Progenitor cell of endocrine pancreas (in vitro differentiated cells): ENCODE measurements at regions not wholly inside any gene's neighbourhood (a gene's known extent, or its start where the extent isn't known, plus 50 kb on each side); places are given as distances from the start of the nearest gene placed in this dataset.

Experiments used
- DNase-seq: peaks from one replicate; pipeline ENCODE4 v3.0.0; 2021; ENCODE audit warnings: low spot score; ENCODE audit not compliant: unreplicated experiment
- H3K27ac Mint-ChIP-seq: 2 replicates; pipeline ENCODE4 v1.8.0; 2021; ENCODE audit warnings: mild to moderate bottlenecking, moderate library complexity, mixed read lengths
- H3K27me3 Mint-ChIP-seq: 2 replicates; pipeline ENCODE4 v1.8.0; 2021; ENCODE audit warnings: mixed read lengths
- H3K36me3 Mint-ChIP-seq: 2 replicates; pipeline ENCODE4 v1.8.0; 2022; ENCODE audit warnings: mixed read lengths; ENCODE audit not compliant: insufficient read depth
- H3K4me1 Mint-ChIP-seq: 2 replicates; pipeline ENCODE4 v1.8.0; 2021; ENCODE audit warnings: low read depth, mixed read lengths
- H3K4me3 Mint-ChIP-seq: 2 replicates; pipeline ENCODE4 v1.8.0; 2021; ENCODE audit warnings: low read depth, mild to moderate bottlenecking, moderate library complexity, mixed read lengths
- H3K9me3 Mint-ChIP-seq: 2 replicates; pipeline ENCODE4 v1.8.0; 2021; ENCODE audit warnings: low read depth, mixed read lengths
- CTCF ChIP-seq: fragments of 200-600 bp; sonication (generic); IDR thresholded peaks from one replicate; pipeline ENCODE4 v1.5.0; 2021; ENCODE audit warnings: antibody characterized with exemption, mild to moderate bottlenecking; ENCODE audit not compliant: unreplicated experiment

GRCh38 chr1:58992643-58993042 lies 208.8 kb upstream of the JUN start:
- H3K4me1 Mint-ChIP-seq: peaks cover 2% of the 10 kb centered on the region

GRCh38 chr1:58993403-58993802 lies 209.6 kb upstream of the JUN start:
- H3K27me3 Mint-ChIP-seq: no peaks in the 10 kb centered on the region
- H3K4me3 Mint-ChIP-seq: no peak overlapping the region
- DNase-seq: no peak
- no peaks in the 10 kb centered on the region for H3K9me3 Mint-ChIP-seq
- H3K36me3 Mint-ChIP-seq: no peaks in the 10 kb centered on the region
- no peak for TF ChIP-seq CTCF
- H3K27ac Mint-ChIP-seq: no peak overlapping the region
- H3K4me1 Mint-ChIP-seq: peaks cover 2% of the 10 kb centered on the region

More at GRCh38 chr1:58992643-58993042, 208.8 kb upstream of the JUN start:
- no peaks in the 10 kb centered on the region for H3K9me3 Mint-ChIP-seq
- no peaks in the 10 kb centered on the region for H3K27me3 Mint-ChIP-seq
- H3K4me3 Mint-ChIP-seq: no peak overlapping the region
- DNase-seq: no peak
- no peak for TF ChIP-seq CTCF
- no peaks in the 10 kb centered on the region for H3K36me3 Mint-ChIP-seq
- H3K27ac Mint-ChIP-seq: no peak overlapping the region

- Mint-ChIP-seq H3K27ac (no peak overlapping the region), H3K27me3 (no peaks in the 10 kb centered on the region), H3K36me3 (no peaks in the 10 kb centered on the region), H3K4me1 (peaks cover 2% of the 10 kb centered on the region), H3K9me3 (no peaks in the 10 kb centered on the region), H3K4me3 (no peak overlapping the region)
- TF ChIP-seq CTCF: no peak
- DNase-seq: no peak
Observed at GRCh38 chr1:58994664-58995063, 210.8 kb upstream of the JUN start.

GRCh38 chr1:58996341-58997059 lies 212.7 kb upstream of the JUN start:
- H3K27me3 Mint-ChIP-seq: no peaks in the 10 kb centered on the region
- no peaks in the 10 kb centered on the region for H3K36me3 Mint-ChIP-seq
- H3K27ac Mint-ChIP-seq: no peak overlapping the region
- H3K9me3 Mint-ChIP-seq: no peaks in the 10 kb centered on the region
- no peak for TF ChIP-seq CTCF
- DNase-seq: no peak
- H3K4me3 Mint-ChIP-seq: no peak overlapping the region
- peaks cover 2% of the 10 kb centered on the region for H3K4me1 Mint-ChIP-seq

GRCh38 chr1:58997060-58997411 lies 213.2 kb upstream of the JUN start:
- H3K27ac Mint-ChIP-seq: no peak overlapping the region
- no peaks in the 10 kb centered on the region for H3K27me3 Mint-ChIP-seq
- H3K4me1 Mint-ChIP-seq: peaks cover 2% of the 10 kb centered on the region
- no peak for TF ChIP-seq CTCF
- H3K36me3 Mint-ChIP-seq: no peaks in the 10 kb centered on the region
- DNase-seq: no peak
- no peaks in the 10 kb centered on the region for H3K9me3 Mint-ChIP-seq
- no peak overlapping the region for H3K4me3 Mint-ChIP-seq
